ENCODE measurements at regions not wholly inside any gene's neighbourhood (a gene's known extent, or its start where the extent isn't known, plus 50 kb on each side); places are given as distances from the start of the nearest gene placed in this dataset.

- no peak for DNase-seq
- Histone ChIP-seq H3K9me3 (ENCODE audit: control insufficient read depth, low read length) (no peaks in the 10 kb centered on the region), H3K27me3 (replicated peaks; ENCODE audit: control insufficient read depth, insufficient read depth, low read length, poor library complexity, severe bottlenecking) (no peaks in the 10 kb centered on the region), H3K4me3 (ENCODE audit: insufficient read depth, low read depth, low read length, poor library complexity, severe bottlenecking) (no peak overlapping the region), H3K36me3 (ENCODE audit: control insufficient read depth, insufficient read depth, low read length) (no peaks in the 10 kb centered on the region), H3K27ac (ENCODE audit: insufficient read depth, low read length, poor library complexity, severe bottlenecking) (no peak overlapping the region), H3K4me1 (ENCODE audit: control insufficient read depth, insufficient read depth, low read length, poor library complexity, severe bottlenecking) (no peaks in the 10 kb centered on the region)
Observed at GRCh38 chr18:64271975-64272659, 123.2 kb upstream of the LINC00305 start.

DNA sequence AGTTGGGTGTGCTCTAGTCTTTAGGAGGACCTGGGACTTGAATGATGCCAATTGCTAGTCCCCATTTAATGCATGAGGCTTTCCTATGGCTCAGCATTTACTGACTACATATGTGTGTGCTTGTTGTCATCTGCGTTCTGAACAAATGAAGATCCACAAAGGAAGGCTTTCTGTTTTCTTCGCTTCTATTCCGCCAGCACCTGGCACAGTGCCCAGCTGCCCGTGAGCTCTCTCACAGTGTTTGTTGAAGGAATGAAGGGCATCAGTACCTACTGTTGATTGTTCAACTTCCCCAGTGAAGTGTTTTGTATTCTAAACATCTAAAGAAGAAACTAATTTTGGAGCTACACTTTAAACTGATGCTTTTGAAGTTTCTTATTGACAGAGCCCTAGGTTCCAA lies 122.4 kb upstream of the LINC00305 start:
- H3K36me3 ChIP-seq (ENCODE audit: control insufficient read depth, insufficient read depth, low read length) = no peaks in the 10 kb centered on the region
- no peaks in the 10 kb centered on the region for H3K4me1 ChIP-seq (ENCODE audit: control insufficient read depth, insufficient read depth, low read length, poor library complexity, severe bottlenecking)
- no peak for DNase-seq
- no peak overlapping the region for H3K27ac ChIP-seq (ENCODE audit: insufficient read depth, low read length, poor library complexity, severe bottlenecking)
- H3K9me3 ChIP-seq (ENCODE audit: control insufficient read depth, low read length) = no peaks in the 10 kb centered on the region
- H3K27me3 ChIP-seq (replicated peaks; ENCODE audit: control insufficient read depth, insufficient read depth, low read length, poor library complexity, severe bottlenecking) = no peaks in the 10 kb centered on the region
- H3K4me3 ChIP-seq (ENCODE audit: insufficient read depth, low read depth, low read length, poor library complexity, severe bottlenecking) = no peak overlapping the region

GRCh38 chr18:64270608-64271007 lies 121.7 kb upstream of the LINC00305 start:
- H3K27me3 ChIP-seq (replicated peaks; ENCODE audit: control insufficient read depth, insufficient read depth, low read length, poor library complexity, severe bottlenecking) = no peaks in the 10 kb centered on the region
- no peak overlapping the region for H3K27ac ChIP-seq (ENCODE audit: insufficient read depth, low read length, poor library complexity, severe bottlenecking)
- H3K4me1 ChIP-seq (ENCODE audit: control insufficient read depth, insufficient read depth, low read length, poor library complexity, severe bottlenecking) = no peaks in the 10 kb centered on the region
- DNase-seq = no peak
- H3K4me3 ChIP-seq (ENCODE audit: insufficient read depth, low read depth, low read length, poor library complexity, severe bottlenecking) = no peak overlapping the region
- H3K36me3 ChIP-seq (ENCODE audit: control insufficient read depth, insufficient read depth, low read length) = no peaks in the 10 kb centered on the region
- H3K9me3 ChIP-seq (ENCODE audit: control insufficient read depth, low read length) = no peaks in the 10 kb centered on the region

- H3K27me3 ChIP-seq (replicated peaks; ENCODE audit: control insufficient read depth, insufficient read depth, low read length, poor library complexity, severe bottlenecking) = no peaks in the 10 kb centered on the region
- no peak overlapping the region for H3K4me3 ChIP-seq (ENCODE audit: insufficient read depth, low read depth, low read length, poor library complexity, severe bottlenecking)
Observed at GRCh38 chr18:64270121-64270520, 121.2 kb upstream of the LINC00305 start.

GRCh38 chr18:64264171-64264570 lies 115.3 kb upstream of the LINC00305 start:
- no peaks in the 10 kb centered on the region for H3K27me3 ChIP-seq (replicated peaks; ENCODE audit: control insufficient read depth, insufficient read depth, low read length, poor library complexity, severe bottlenecking)
- no peak for DNase-seq

More at GRCh38 chr18:64270121-64270520, 121.2 kb upstream of the LINC00305 start:
- DNase-seq = no peak
- Histone ChIP-seq H3K36me3 (ENCODE audit: control insufficient read depth, insufficient read depth, low read length) (no peaks in the 10 kb centered on the region), H3K27ac (ENCODE audit: insufficient read depth, low read length, poor library complexity, severe bottlenecking) (no peak overlapping the region), H3K9me3 (ENCODE audit: control insufficient read depth, low read length) (no peaks in the 10 kb centered on the region), H3K4me1 (ENCODE audit: control insufficient read depth, insufficient read depth, low read length, poor library complexity, severe bottlenecking) (no peaks in the 10 kb centered on the region)

DNA sequence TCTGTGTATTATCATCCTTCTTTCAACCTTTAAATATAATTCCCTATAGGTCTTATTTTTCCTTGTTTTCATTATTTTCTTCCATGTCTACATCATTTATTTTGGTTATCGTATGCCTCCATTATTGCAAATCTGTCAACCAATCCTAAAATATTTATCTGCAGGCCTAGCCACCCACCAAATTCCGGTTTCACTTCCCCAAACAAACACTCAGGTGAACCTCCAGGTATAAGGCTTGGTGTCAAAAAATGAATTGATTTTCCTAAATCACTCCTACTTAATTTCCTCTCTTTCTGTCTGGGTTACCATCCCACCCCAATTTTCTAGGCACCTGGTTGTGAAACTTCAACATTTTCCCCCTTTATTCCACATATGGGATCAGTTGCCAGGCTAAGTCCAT lies 111.9 kb upstream of the LINC00305 start:
- no peaks in the 10 kb centered on the region for H3K36me3 ChIP-seq (ENCODE audit: control insufficient read depth, insufficient read depth, low read length)
- no peaks in the 10 kb centered on the region for H3K4me1 ChIP-seq (ENCODE audit: control insufficient read depth, insufficient read depth, low read length, poor library complexity, severe bottlenecking)
- no peak for DNase-seq
- no peak overlapping the region for H3K27ac ChIP-seq (ENCODE audit: insufficient read depth, low read length, poor library complexity, severe bottlenecking)
- H3K4me3 ChIP-seq (ENCODE audit: insufficient read depth, low read depth, low read length, poor library complexity, severe bottlenecking) = no peak overlapping the region
- H3K9me3 ChIP-seq (ENCODE audit: control insufficient read depth, low read length) = no peaks in the 10 kb centered on the region
- no peaks in the 10 kb centered on the region for H3K27me3 ChIP-seq (replicated peaks; ENCODE audit: control insufficient read depth, insufficient read depth, low read length, poor library complexity, severe bottlenecking)

More at GRCh38 chr18:64264171-64264570, 115.3 kb upstream of the LINC00305 start:
- no peak overlapping the region for H3K4me3 ChIP-seq (ENCODE audit: insufficient read depth, low read depth, low read length, poor library complexity, severe bottlenecking)
- no peaks in the 10 kb centered on the region for H3K4me1 ChIP-seq (ENCODE audit: control insufficient read depth, insufficient read depth, low read length, poor library complexity, severe bottlenecking)
- H3K9me3 ChIP-seq (ENCODE audit: control insufficient read depth, low read length) = no peaks in the 10 kb centered on the region
- H3K27ac ChIP-seq (ENCODE audit: insufficient read depth, low read length, poor library complexity, severe bottlenecking) = no peak overlapping the region
- H3K36me3 ChIP-seq (ENCODE audit: control insufficient read depth, insufficient read depth, low read length) = no peaks in the 10 kb centered on the region

- Histone ChIP-seq H3K27ac (ENCODE audit: insufficient read depth, low read length, poor library complexity, severe bottlenecking) (no peak overlapping the region), H3K9me3 (ENCODE audit: control insufficient read depth, low read length) (no peaks in the 10 kb centered on the region), H3K27me3 (replicated peaks; ENCODE audit: control insufficient read depth, insufficient read depth, low read length, poor library complexity, severe bottlenecking) (no peaks in the 10 kb centered on the region), H3K36me3 (ENCODE audit: control insufficient read depth, insufficient read depth, low read length) (no peaks in the 10 kb centered on the region), H3K4me3 (ENCODE audit: insufficient read depth, low read depth, low read length, poor library complexity, severe bottlenecking) (no peak overlapping the region), H3K4me1 (ENCODE audit: control insufficient read depth, insufficient read depth, low read length, poor library complexity, severe bottlenecking) (no peaks in the 10 kb centered on the region)
- no peak for DNase-seq
Observed at GRCh38 chr18:64259871-64260270, 111.0 kb upstream of the LINC00305 start.

DNA sequence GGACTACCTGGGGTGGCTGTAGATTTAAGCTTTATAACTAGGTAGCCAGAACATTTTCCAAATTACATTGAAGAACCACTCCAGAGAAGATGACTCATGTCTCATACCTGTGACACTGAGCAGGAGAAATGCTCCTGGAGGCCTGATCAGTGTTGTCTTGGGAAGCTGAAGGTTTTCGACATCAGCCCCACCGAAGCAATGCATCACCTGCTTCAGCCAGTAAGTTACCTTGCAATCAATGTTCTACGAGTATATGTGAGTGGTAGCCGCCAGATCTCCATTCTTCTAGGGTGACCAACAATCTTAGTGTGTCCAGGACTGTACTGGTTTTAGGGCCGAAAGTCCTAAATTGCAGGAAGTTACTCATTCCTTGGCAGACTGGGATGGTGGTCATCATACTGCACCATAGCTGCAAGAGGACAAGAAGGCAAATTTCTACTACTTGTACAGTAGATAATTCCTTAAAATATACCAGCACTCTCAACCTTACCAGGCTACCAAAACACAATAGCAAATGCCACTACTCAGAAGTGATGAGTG lies 109.3 kb upstream of the LINC00305 start:
- Histone ChIP-seq H3K27ac (ENCODE audit: insufficient read depth, low read length, poor library complexity, severe bottlenecking) (no peak overlapping the region), H3K27me3 (replicated peaks; ENCODE audit: control insufficient read depth, insufficient read depth, low read length, poor library complexity, severe bottlenecking) (no peaks in the 10 kb centered on the region), H3K4me1 (ENCODE audit: control insufficient read depth, insufficient read depth, low read length, poor library complexity, severe bottlenecking) (no peaks in the 10 kb centered on the region), H3K9me3 (ENCODE audit: control insufficient read depth, low read length) (no peaks in the 10 kb centered on the region), H3K36me3 (ENCODE audit: control insufficient read depth, insufficient read depth, low read length) (no peaks in the 10 kb centered on the region), H3K4me3 (ENCODE audit: insufficient read depth, low read depth, low read length, poor library complexity, severe bottlenecking) (no peak overlapping the region)
- DNase-seq = no peak

DNA sequence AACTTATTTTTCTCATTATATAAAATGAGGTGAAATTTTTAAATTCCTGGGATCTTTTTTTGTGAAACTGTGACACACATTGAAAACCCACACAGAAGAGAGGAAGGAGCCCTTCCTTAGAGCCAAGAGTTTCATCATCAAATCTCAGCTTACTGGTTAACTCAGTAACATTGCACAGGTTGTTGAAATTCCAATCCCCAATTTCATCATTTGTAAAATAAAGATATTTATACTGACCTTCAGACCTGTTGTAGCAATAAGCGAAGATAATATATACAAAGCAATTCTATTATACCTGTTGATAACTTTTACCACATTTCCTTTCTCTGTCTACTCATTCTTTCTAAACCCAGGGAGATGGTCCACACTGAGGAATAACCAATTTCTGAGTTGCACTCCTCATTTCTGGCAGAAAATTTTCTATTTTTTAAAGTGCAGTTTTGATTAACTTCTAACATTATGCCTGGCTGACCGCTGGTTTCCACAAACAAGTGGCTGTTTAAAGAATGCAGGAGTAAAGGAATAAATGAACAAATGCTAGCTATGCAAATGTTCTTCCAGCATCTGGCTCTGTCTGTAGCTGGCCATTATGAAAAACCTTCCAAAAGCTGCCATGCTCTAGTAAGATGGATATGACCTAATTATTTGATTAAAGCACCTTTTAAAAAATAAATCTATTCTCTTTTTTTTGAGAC lies 105.7 kb upstream of the LINC00305 start:
- Histone ChIP-seq H3K27ac (ENCODE audit: insufficient read depth, low read length, poor library complexity, severe bottlenecking) (no peak overlapping the region), H3K27me3 (replicated peaks; ENCODE audit: control insufficient read depth, insufficient read depth, low read length, poor library complexity, severe bottlenecking) (no peaks in the 10 kb centered on the region), H3K4me3 (ENCODE audit: insufficient read depth, low read depth, low read length, poor library complexity, severe bottlenecking) (no peak overlapping the region), H3K9me3 (ENCODE audit: control insufficient read depth, low read length) (no peaks in the 10 kb centered on the region), H3K4me1 (ENCODE audit: control insufficient read depth, insufficient read depth, low read length, poor library complexity, severe bottlenecking) (no peaks in the 10 kb centered on the region), H3K36me3 (ENCODE audit: control insufficient read depth, insufficient read depth, low read length) (no peaks in the 10 kb centered on the region)
- DNase-seq = no peak

- H3K4me3 ChIP-seq (ENCODE audit: insufficient read depth, low read depth, low read length, poor library complexity, severe bottlenecking) = no peak overlapping the region
- H3K27ac ChIP-seq (ENCODE audit: insufficient read depth, low read length, poor library complexity, severe bottlenecking) = no peak overlapping the region
- no peak for DNase-seq
- H3K9me3 ChIP-seq (ENCODE audit: control insufficient read depth, low read length) = no peaks in the 10 kb centered on the region
- no peaks in the 10 kb centered on the region for H3K27me3 ChIP-seq (replicated peaks; ENCODE audit: control insufficient read depth, insufficient read depth, low read length, poor library complexity, severe bottlenecking)
- H3K36me3 ChIP-seq (ENCODE audit: control insufficient read depth, insufficient read depth, low read length) = no peaks in the 10 kb centered on the region
- no peaks in the 10 kb centered on the region for H3K4me1 ChIP-seq (ENCODE audit: control insufficient read depth, insufficient read depth, low read length, poor library complexity, severe bottlenecking)
Observed at GRCh38 chr18:64253873-64254272, 105.0 kb upstream of the LINC00305 start.
